ENCODE measurements at regions not wholly inside any gene's neighbourhood (a gene's known extent, or its start where the extent isn't known, plus 50 kb on each side); places are given as distances from the start of the nearest gene placed in this dataset.

- no peak overlapping the region for H3K4me3 ChIP-seq (ENCODE audit: low read length)
- TF ChIP-seq EZH2phosphoT487 (IDR thresholded peaks at IDR 0.05; ENCODE audit: borderline replicate concordance, low read length) = no peak
- TF ChIP-seq, protein P1, sequence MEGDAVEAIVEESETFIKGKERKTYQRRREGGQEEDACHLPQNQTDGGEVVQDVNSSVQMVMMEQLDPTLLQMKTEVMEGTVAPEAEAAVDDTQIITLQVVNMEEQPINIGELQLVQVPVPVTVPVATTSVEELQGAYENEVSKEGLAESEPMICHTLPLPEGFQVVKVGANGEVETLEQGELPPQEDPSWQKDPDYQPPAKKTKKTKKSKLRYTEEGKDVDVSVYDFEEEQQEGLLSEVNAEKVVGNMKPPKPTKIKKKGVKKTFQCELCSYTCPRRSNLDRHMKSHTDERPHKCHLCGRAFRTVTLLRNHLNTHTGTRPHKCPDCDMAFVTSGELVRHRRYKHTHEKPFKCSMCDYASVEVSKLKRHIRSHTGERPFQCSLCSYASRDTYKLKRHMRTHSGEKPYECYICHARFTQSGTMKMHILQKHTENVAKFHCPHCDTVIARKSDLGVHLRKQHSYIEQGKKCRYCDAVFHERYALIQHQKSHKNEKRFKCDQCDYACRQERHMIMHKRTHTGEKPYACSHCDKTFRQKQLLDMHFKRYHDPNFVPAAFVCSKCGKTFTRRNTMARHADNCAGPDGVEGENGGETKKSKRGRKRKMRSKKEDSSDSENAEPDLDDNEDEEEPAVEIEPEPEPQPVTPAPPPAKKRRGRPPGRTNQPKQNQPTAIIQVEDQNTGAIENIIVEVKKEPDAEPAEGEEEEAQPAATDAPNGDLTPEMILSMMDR (IDR thresholded peaks at IDR 0.05; ENCODE audit: low read depth, low read length, poor library complexity, severe bottlenecking) = no peak
- no peak overlapping the region for H3K4me2 ChIP-seq (ENCODE audit: low read length)
- no peaks in the 10 kb centered on the region for H4K20me1 ChIP-seq (ENCODE audit: control insufficient read depth, insufficient read depth, low read depth, low read length)
- no peaks in the 10 kb centered on the region for H3F3A ChIP-seq (ENCODE audit: control insufficient read depth, insufficient read depth)
- no peaks in the 10 kb centered on the region for H3K9me3 ChIP-seq (ENCODE audit: control insufficient read depth, insufficient read depth, low read length)
- H3K4me1 ChIP-seq (ENCODE audit: control insufficient read depth, low read length) = peaks cover 7% of the 10 kb centered on the region
- no peaks in the 10 kb centered on the region for H3K36me3 ChIP-seq (ENCODE audit: control insufficient read depth, low read length)
- H3K79me2 ChIP-seq (ENCODE audit: control insufficient read depth, low read length) = no peaks in the 10 kb centered on the region
- H3K27ac ChIP-seq (ENCODE audit: low read depth, low read length) = no peak overlapping the region
- no peaks in the 10 kb centered on the region for H3K9me2 ChIP-seq (replicated peaks; ENCODE audit: control insufficient read depth, low read length)
- 0 out of 2 replicates have a peak, but pooled peaks cover 2% of the 10 kb centered on the region for H3K27me3 ChIP-seq (ENCODE audit: control insufficient read depth, low read length)
Observed at GRCh38 chr1:4212796-4213195, 312.7 kb upstream of the C1orf174 start.

GRCh38 chr1:4213366-4213973, 313.4 kb upstream of the C1orf174 start:
- Histone ChIP-seq H4K20me1 (ENCODE audit: control insufficient read depth, insufficient read depth, low read depth, low read length) (no peaks in the 10 kb centered on the region), H3F3A (ENCODE audit: control insufficient read depth, insufficient read depth) (no peaks in the 10 kb centered on the region), H3K9me3 (ENCODE audit: control insufficient read depth, insufficient read depth, low read length) (no peaks in the 10 kb centered on the region), H3K4me1 (ENCODE audit: control insufficient read depth, low read length) (peaks cover 7% of the 10 kb centered on the region), H3K27me3 (ENCODE audit: control insufficient read depth, low read length) (0 out of 2 replicates have a peak, but pooled peaks cover 2% of the 10 kb centered on the region), H3K4me2 (ENCODE audit: low read length) (no peak overlapping the region), H3K79me2 (ENCODE audit: control insufficient read depth, low read length) (no peaks in the 10 kb centered on the region), H3K27ac (ENCODE audit: low read depth, low read length) (no peak overlapping the region), H3K4me3 (ENCODE audit: low read length) (no peak overlapping the region), H3K36me3 (ENCODE audit: control insufficient read depth, low read length) (no peaks in the 10 kb centered on the region), H3K9me2 (replicated peaks; ENCODE audit: control insufficient read depth, low read length) (no peaks in the 10 kb centered on the region)
- no peak for TF ChIP-seq EZH2phosphoT487 (IDR thresholded peaks at IDR 0.05; ENCODE audit: borderline replicate concordance, low read length)
- TF ChIP-seq, protein P1 (IDR thresholded peaks at IDR 0.05; ENCODE audit: low read depth, low read length, poor library complexity, severe bottlenecking) = no peak

- H3K79me2 ChIP-seq (ENCODE audit: control insufficient read depth, low read length) = no peaks in the 10 kb centered on the region
- H3K36me3 ChIP-seq (ENCODE audit: control insufficient read depth, low read length) = no peaks in the 10 kb centered on the region
- TF ChIP-seq EZH2phosphoT487 (IDR thresholded peaks at IDR 0.05; ENCODE audit: borderline replicate concordance, low read length) = no peak
- TF ChIP-seq, protein P1 (IDR thresholded peaks at IDR 0.05; ENCODE audit: low read depth, low read length, poor library complexity, severe bottlenecking) = no peak
Observed at GRCh38 chr1:4214826-4215225, 314.8 kb upstream of the C1orf174 start.

More at GRCh38 chr1:4214826-4215225, 314.8 kb upstream of the C1orf174 start:
- Histone ChIP-seq H3K27ac (ENCODE audit: low read depth, low read length) (no peak overlapping the region), H3K4me1 (ENCODE audit: control insufficient read depth, low read length) (peaks cover 7% of the 10 kb centered on the region), H3F3A (ENCODE audit: control insufficient read depth, insufficient read depth) (no peaks in the 10 kb centered on the region), H3K4me3 (ENCODE audit: low read length) (no peak overlapping the region), H3K9me3 (ENCODE audit: control insufficient read depth, insufficient read depth, low read length) (no peaks in the 10 kb centered on the region), H4K20me1 (ENCODE audit: control insufficient read depth, insufficient read depth, low read depth, low read length) (no peaks in the 10 kb centered on the region), H3K9me2 (replicated peaks; ENCODE audit: control insufficient read depth, low read length) (no peaks in the 10 kb centered on the region), H3K27me3 (ENCODE audit: control insufficient read depth, low read length) (0 out of 2 replicates have a peak, but pooled peaks cover 2% of the 10 kb centered on the region), H3K4me2 (ENCODE audit: low read length) (no peak overlapping the region)

All from DOHH2 (cell line).